ENCODE measurements at regions not wholly inside any gene's neighbourhood (a gene's known extent, or its start where the extent isn't known, plus 50 kb on each side); places are given as distances from the start of the nearest gene placed in this dataset.

DNA sequence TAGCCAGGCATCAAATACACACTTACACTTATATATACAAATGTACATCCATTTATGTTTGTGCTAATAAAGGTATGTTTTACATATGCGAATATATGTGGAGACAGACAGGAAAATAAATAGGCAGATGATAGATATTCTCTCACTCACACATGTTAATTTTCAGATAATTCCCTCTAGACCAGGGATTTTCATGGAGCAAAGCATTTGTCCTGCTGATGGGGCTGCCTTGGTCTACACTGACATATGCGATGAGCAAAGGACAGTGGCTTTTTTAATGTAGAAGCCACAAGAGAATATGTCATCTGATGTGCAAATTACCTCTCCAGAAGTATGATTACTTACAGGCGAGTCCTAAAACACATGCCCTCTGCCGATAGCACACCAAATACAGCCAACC lies 224.5 kb downstream of the VEGFC start:
- Mint-ChIP-seq H3K4me1 (no peaks in the 10 kb centered on the region), H3K27ac (no peak overlapping the region), H3K4me3 (no peak overlapping the region), H3K36me3 (no peaks in the 10 kb centered on the region), H3K27me3 (ENCODE audit: low read depth) (no peaks in the 10 kb centered on the region), H3K9me3 (no peaks in the 10 kb centered on the region)
- TF ChIP-seq ETV6 (CRISPR knock-in tag; IDR thresholded peaks at IDR 0.05) = no peak
- TF ChIP-seq ATF3 (CRISPR knock-in tag; conservative IDR thresholded peaks at IDR 0.05) = no peak
- TF ChIP-seq PREB (CRISPR knock-in tag; IDR thresholded peaks at IDR 0.05; ENCODE audit: borderline replicate concordance) = no peak
- TF ChIP-seq ZNF416 (CRISPR knock-in tag; IDR thresholded peaks at IDR 0.05) = no peak
- no peak for TF ChIP-seq PRRX2 (CRISPR knock-in tag; IDR thresholded peaks at IDR 0.05)
- TF ChIP-seq ERG (CRISPR knock-in tag; IDR thresholded peaks at IDR 0.05) = no peak
- no peak for TF ChIP-seq NFE2L1 (CRISPR knock-in tag; IDR thresholded peaks at IDR 0.05)
- no peak for TF ChIP-seq EMX1 (CRISPR knock-in tag; IDR thresholded peaks at IDR 0.05)
- TF ChIP-seq ZNF317 (CRISPR knock-in tag; IDR thresholded peaks at IDR 0.05; ENCODE audit: borderline replicate concordance, low read depth) = no peak
- no peak for TF ChIP-seq MXD4 (CRISPR knock-in tag; IDR thresholded peaks at IDR 0.05; ENCODE audit: borderline replicate concordance)
- no peak for TF ChIP-seq CREB1 (CRISPR knock-in tag; IDR thresholded peaks at IDR 0.05)
- DNase-seq (ENCODE audit: low spot score) (no peak), ATAC-seq (no peak)
- ChIA-PET POLR2A (no interaction called here), CTCF (no interaction called here)

DNA sequence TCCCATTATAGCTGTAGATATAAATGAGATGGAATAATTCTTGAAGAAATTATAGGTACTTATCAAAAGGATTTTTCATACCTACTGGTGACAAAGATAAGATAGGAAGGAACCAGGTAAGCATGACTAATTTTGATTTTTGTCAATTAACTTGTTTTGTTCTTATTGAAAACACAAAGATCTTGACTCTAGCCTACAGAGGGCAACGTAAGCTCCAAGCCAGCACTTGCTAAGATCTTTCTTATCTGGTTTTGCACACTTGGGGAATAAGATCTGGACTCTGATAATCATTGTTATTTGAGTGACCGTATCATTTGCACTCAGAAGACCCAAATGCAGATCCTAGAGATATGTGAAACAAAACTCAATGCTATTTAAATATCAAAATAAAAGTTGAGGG lies 223.4 kb downstream of the VEGFC start:
- no peak overlapping the region for H3K4me3 Mint-ChIP-seq
- H3K9me3 Mint-ChIP-seq = no peaks in the 10 kb centered on the region
- no peak for ATAC-seq
- CTCF ChIA-PET = interaction anchor here (1.0 to 1.6 kb wide), 3 partner anchors 10 to 478 kb away, joined by 3 to 7 read pairs (median 4); no protein-coding TSS in a partner anchor
- H3K4me1 Mint-ChIP-seq = no peaks in the 10 kb centered on the region
- no peak overlapping the region for H3K27ac Mint-ChIP-seq
- DNase-seq (ENCODE audit: low spot score) = no peak
- no peaks in the 10 kb centered on the region for H3K27me3 Mint-ChIP-seq (ENCODE audit: low read depth)
- H3K36me3 Mint-ChIP-seq = no peaks in the 10 kb centered on the region
- TF ChIP-seq USF1 (CRISPR knock-in tag; IDR thresholded peaks at IDR 0.05) = no peak
- TF ChIP-seq CREB1 (CRISPR knock-in tag; IDR thresholded peaks at IDR 0.05) = no peak
- TF ChIP-seq, protein P1, sequence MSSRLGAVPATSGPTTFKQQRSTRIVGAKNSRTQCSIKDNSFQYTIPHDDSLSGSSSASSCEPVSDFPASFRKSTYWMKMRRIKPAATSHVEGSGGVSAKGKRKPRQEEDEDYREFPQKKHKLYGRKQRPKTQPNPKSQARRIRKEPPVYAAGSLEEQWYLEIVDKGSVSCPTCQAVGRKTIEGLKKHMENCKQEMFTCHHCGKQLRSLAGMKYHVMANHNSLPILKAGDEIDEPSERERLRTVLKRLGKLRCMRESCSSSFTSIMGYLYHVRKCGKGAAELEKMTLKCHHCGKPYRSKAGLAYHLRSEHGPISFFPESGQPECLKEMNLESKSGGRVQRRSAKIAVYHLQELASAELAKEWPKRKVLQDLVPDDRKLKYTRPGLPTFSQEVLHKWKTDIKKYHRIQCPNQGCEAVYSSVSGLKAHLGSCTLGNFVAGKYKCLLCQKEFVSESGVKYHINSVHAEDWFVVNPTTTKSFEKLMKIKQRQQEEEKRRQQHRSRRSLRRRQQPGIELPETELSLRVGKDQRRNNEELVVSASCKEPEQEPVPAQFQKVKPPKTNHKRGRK (CRISPR knock-in tag; IDR thresholded peaks at IDR 0.05; ENCODE audit: borderline replicate concordance) = no peak
- TF ChIP-seq ERG (CRISPR knock-in tag; IDR thresholded peaks at IDR 0.05) = no peak
- TF ChIP-seq NR2C2 (CRISPR knock-in tag; IDR thresholded peaks at IDR 0.05) = no peak
- POLR2A ChIA-PET = no interaction called here

DNA sequence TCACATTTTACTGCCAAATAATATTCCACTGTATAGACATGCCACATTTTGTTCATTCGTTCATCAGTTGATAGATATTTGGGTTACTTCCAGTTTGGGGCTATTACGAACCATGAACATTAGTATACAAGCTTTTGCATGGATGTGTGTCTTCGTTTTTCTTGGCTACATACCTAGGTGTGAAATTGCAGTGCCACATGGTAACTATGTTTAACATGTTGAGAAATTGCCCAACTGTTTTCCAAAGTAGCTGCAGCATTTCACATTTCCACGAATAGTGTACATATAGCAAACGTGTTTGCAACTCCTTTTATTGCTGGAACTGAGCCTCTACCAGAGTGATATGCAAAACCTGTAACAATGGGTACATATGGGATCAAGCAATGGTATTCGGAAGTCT lies 221.5 kb downstream of the VEGFC start:
- Mint-ChIP-seq H3K4me3 (no peak overlapping the region), H3K27me3 (ENCODE audit: low read depth) (no peaks in the 10 kb centered on the region), H3K36me3 (no peaks in the 10 kb centered on the region), H3K9me3 (no peaks in the 10 kb centered on the region), H3K4me1 (no peaks in the 10 kb centered on the region), H3K27ac (no peak overlapping the region)
- DNase-seq (ENCODE audit: low spot score) = no peak
- CTCF ChIA-PET = interaction anchor here (0.6 kb wide), 1 partner anchor 85 kb away, joined by 5 read pairs; no protein-coding TSS in a partner anchor
- ATAC-seq = no peak
- POLR2A ChIA-PET = no interaction called here
- no peak for TF ChIP-seq RORB (CRISPR knock-in tag; IDR thresholded peaks at IDR 0.05)
- no peak for TF ChIP-seq ZBTB21 (CRISPR knock-in tag; IDR thresholded peaks at IDR 0.05; ENCODE audit: borderline replicate concordance)
- TF ChIP-seq, protein P2, sequence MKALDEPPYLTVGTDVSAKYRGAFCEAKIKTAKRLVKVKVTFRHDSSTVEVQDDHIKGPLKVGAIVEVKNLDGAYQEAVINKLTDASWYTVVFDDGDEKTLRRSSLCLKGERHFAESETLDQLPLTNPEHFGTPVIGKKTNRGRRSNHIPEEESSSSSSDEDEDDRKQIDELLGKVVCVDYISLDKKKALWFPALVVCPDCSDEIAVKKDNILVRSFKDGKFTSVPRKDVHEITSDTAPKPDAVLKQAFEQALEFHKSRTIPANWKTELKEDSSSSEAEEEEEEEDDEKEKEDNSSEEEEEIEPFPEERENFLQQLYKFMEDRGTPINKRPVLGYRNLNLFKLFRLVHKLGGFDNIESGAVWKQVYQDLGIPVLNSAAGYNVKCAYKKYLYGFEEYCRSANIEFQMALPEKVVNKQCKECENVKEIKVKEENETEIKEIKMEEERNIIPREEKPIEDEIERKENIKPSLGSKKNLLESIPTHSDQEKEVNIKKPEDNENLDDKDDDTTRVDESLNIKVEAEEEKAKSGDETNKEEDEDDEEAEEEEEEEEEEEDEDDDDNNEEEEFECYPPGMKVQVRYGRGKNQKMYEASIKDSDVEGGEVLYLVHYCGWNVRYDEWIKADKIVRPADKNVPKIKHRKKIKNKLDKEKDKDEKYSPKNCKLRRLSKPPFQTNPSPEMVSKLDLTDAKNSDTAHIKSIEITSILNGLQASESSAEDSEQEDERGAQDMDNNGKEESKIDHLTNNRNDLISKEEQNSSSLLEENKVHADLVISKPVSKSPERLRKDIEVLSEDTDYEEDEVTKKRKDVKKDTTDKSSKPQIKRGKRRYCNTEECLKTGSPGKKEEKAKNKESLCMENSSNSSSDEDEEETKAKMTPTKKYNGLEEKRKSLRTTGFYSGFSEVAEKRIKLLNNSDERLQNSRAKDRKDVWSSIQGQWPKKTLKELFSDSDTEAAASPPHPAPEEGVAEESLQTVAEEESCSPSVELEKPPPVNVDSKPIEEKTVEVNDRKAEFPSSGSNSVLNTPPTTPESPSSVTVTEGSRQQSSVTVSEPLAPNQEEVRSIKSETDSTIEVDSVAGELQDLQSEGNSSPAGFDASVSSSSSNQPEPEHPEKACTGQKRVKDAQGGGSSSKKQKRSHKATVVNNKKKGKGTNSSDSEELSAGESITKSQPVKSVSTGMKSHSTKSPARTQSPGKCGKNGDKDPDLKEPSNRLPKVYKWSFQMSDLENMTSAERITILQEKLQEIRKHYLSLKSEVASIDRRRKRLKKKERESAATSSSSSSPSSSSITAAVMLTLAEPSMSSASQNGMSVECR (CRISPR knock-in tag; IDR thresholded peaks at IDR 0.05; ENCODE audit: borderline replicate concordance) = no peak
- TF ChIP-seq GABPB1 (CRISPR knock-in tag; IDR thresholded peaks at IDR 0.05) = no peak
